GM10266 (cell line): ENCODE measurements at regions not wholly inside any gene's neighbourhood (a gene's known extent, or its start where the extent isn't known, plus 50 kb on each side); places are given as distances from the start of the nearest gene placed in this dataset.

Source experiments
- DNase-seq: peaks from one replicate; pipeline ENCODE4 v3.0.0; 2012; ENCODE audit errors: extremely low spot score
- CTCF ChIP-seq: IDR thresholded peaks from 2 replicates; pipeline ENCODE4 v1.5.1; 2012; ENCODE audit warnings: mild to moderate bottlenecking, low read depth; ENCODE audit not compliant: control insufficient read depth, insufficient read depth; ENCODE audit errors: missing control alignments

GRCh38 chr11:80844110-80844819, 1403.4 kb upstream of the TENM4 start:
- no peak for DNase-seq
- no peak for TF ChIP-seq CTCF

GRCh38 chr11:80843266-80843974, 1402.6 kb upstream of the TENM4 start:
- DNase-seq: no peak
- TF ChIP-seq CTCF: no peak

GRCh38 chr11:80842246-80842645, 1401.4 kb upstream of the TENM4 start:
- TF ChIP-seq CTCF: no peak
- no peak for DNase-seq

- TF ChIP-seq CTCF: no peak
Observed at GRCh38 chr11:80841675-80842074, 1400.8 kb upstream of the TENM4 start.

GRCh38 chr11:80838153-80838552, 1397.3 kb upstream of the TENM4 start:
- peak; percentile 5 for DNase-seq
- TF ChIP-seq CTCF: no peak

More at GRCh38 chr11:80841675-80842074, 1400.8 kb upstream of the TENM4 start:
- no peak for DNase-seq

GRCh38 chr11:80837051-80837450, 1396.2 kb upstream of the TENM4 start:
- DNase-seq: no peak
- TF ChIP-seq CTCF: no peak

- DNase-seq: no peak
- TF ChIP-seq CTCF: no peak
Observed at GRCh38 chr11:80831374-80831773, 1390.5 kb upstream of the TENM4 start.
